ENCODE measurements at regions not wholly inside any gene's neighbourhood (a gene's known extent, or its start where the extent isn't known, plus 50 kb on each side); places are given as distances from the start of the nearest gene placed in this dataset.

GRCh38 chr2:19611491-19612332 is 253.3 kb upstream of the OSR1 start:
- no peaks in the 10 kb centered on the region for H3K4me1 Mint-ChIP-seq (ENCODE audit: low read depth in 2 of 2)
- no peak overlapping the region for H3K27ac Mint-ChIP-seq
- H3K36me3 Mint-ChIP-seq (ENCODE audit: insufficient read depth): no peaks in the 10 kb centered on the region
- peaks cover 5 to 19% of the 10 kb centered on the region in 2 donors for H3K27me3 Mint-ChIP-seq
- H3K9me3 Mint-ChIP-seq: peaks cover 8 to 23% of the 10 kb centered on the region in 2 donors
- H3K4me3 Mint-ChIP-seq: no peak overlapping the region
- ATAC-seq (replicated peaks) (no peak), DNase-seq (no peak)

- H3K27me3 Mint-ChIP-seq: peaks cover 5 to 19% of the 10 kb centered on the region in 2 donors
Observed at GRCh38 chr2:19609266-19609665, 250.8 kb upstream of the OSR1 start.

GRCh38 chr2:19607931-19608771 is 249.7 kb upstream of the OSR1 start:
- peaks cover 5 to 19% of the 10 kb centered on the region in 2 donors for H3K27me3 Mint-ChIP-seq
- no peaks in the 10 kb centered on the region for H3K36me3 Mint-ChIP-seq (ENCODE audit: insufficient read depth)
- no peak overlapping the region for H3K4me3 Mint-ChIP-seq
- H3K4me1 Mint-ChIP-seq (ENCODE audit: low read depth in 2 of 2): no peaks in the 10 kb centered on the region
- no peaks in the 10 kb centered on the region for H3K9me3 Mint-ChIP-seq
- H3K27ac Mint-ChIP-seq: no peak overlapping the region
- no peak for ATAC-seq (replicated peaks)
- DNase-seq: no peak

More at GRCh38 chr2:19609266-19609665, 250.8 kb upstream of the OSR1 start:
- no peak overlapping the region for H3K4me3 Mint-ChIP-seq
- H3K27ac Mint-ChIP-seq: no peak overlapping the region
- peaks cover 0 to under 1% of the 10 kb centered on the region in 2 donors for H3K9me3 Mint-ChIP-seq
- ATAC-seq (replicated peaks): no peak
- no peaks in the 10 kb centered on the region for H3K36me3 Mint-ChIP-seq (ENCODE audit: insufficient read depth)
- H3K4me1 Mint-ChIP-seq (ENCODE audit: low read depth in 2 of 2): no peaks in the 10 kb centered on the region
- DNase-seq: no peak

GRCh38 chr2:19607400-19607799 is 249.0 kb upstream of the OSR1 start:
- no peaks in the 10 kb centered on the region for H3K9me3 Mint-ChIP-seq
- no peaks in the 10 kb centered on the region for H3K4me1 Mint-ChIP-seq (ENCODE audit: low read depth in 2 of 2)
- H3K27ac Mint-ChIP-seq: no peak overlapping the region
- no peak for DNase-seq
- peaks cover 5 to 19% of the 10 kb centered on the region in 2 donors for H3K27me3 Mint-ChIP-seq
- ATAC-seq (replicated peaks): no peak
- no peaks in the 10 kb centered on the region for H3K36me3 Mint-ChIP-seq (ENCODE audit: insufficient read depth)
- no peak overlapping the region for H3K4me3 Mint-ChIP-seq

- Mint-ChIP-seq H3K4me3 (no peak overlapping the region), H3K27ac (no peak overlapping the region), H3K9me3 (no peaks in the 10 kb centered on the region), H3K4me1 (ENCODE audit: low read depth in 2 of 2) (no peaks in the 10 kb centered on the region), H3K27me3 (peaks cover 0 to 6% of the 10 kb centered on the region in 2 donors), H3K36me3 (ENCODE audit: insufficient read depth) (no peaks in the 10 kb centered on the region)
- no peak for DNase-seq
- no peak for ATAC-seq (replicated peaks)
Observed at GRCh38 chr2:19600982-19601381, 242.6 kb upstream of the OSR1 start.

- no peak for DNase-seq
- H3K36me3 Mint-ChIP-seq (ENCODE audit: insufficient read depth): no peaks in the 10 kb centered on the region
- no peaks in the 10 kb centered on the region for H3K9me3 Mint-ChIP-seq
- ATAC-seq (replicated peaks): no peak
- peaks cover 0 to 6% of the 10 kb centered on the region in 2 donors for H3K27me3 Mint-ChIP-seq
- H3K4me1 Mint-ChIP-seq (ENCODE audit: low read depth in 2 of 2): no peaks in the 10 kb centered on the region
- H3K27ac Mint-ChIP-seq: no peak overlapping the region
- no peak overlapping the region for H3K4me3 Mint-ChIP-seq
Observed at GRCh38 chr2:19600506-19600905, 242.1 kb upstream of the OSR1 start.

GRCh38 chr2:19598971-19599370 is 240.5 kb upstream of the OSR1 start:
- Mint-ChIP-seq H3K36me3 (ENCODE audit: insufficient read depth) (no peaks in the 10 kb centered on the region), H3K27me3 (peaks cover 0 to 6% of the 10 kb centered on the region in 2 donors), H3K4me3 (no peak overlapping the region), H3K4me1 (ENCODE audit: low read depth in 2 of 2) (no peaks in the 10 kb centered on the region), H3K9me3 (no peaks in the 10 kb centered on the region), H3K27ac (no peak overlapping the region)
- ATAC-seq (replicated peaks) (no peak), DNase-seq (no peak)

- DNase-seq: no peak
Observed at GRCh38 chr2:19592197-19592596, 233.8 kb upstream of the OSR1 start.

GRCh38 chr2:19589791-19590190 is 231.4 kb upstream of the OSR1 start:
- Mint-ChIP-seq H3K4me3 (no peak overlapping the region), H3K4me1 (ENCODE audit: low read depth in 2 of 2) (no peaks in the 10 kb centered on the region), H3K36me3 (ENCODE audit: insufficient read depth) (no peaks in the 10 kb centered on the region), H3K27ac (no peak overlapping the region), H3K27me3 (no peaks in the 10 kb centered on the region), H3K9me3 (no peaks in the 10 kb centered on the region)
- ATAC-seq (replicated peaks) (no peak), DNase-seq (no peak)

More at GRCh38 chr2:19592197-19592596, 233.8 kb upstream of the OSR1 start:
- Mint-ChIP-seq H3K36me3 (ENCODE audit: insufficient read depth) (no peaks in the 10 kb centered on the region), H3K27ac (no peak overlapping the region), H3K4me3 (no peak overlapping the region), H3K9me3 (no peaks in the 10 kb centered on the region), H3K4me1 (ENCODE audit: low read depth in 2 of 2) (no peaks in the 10 kb centered on the region), H3K27me3 (no peaks in the 10 kb centered on the region)
- no peak for ATAC-seq (replicated peaks)

GRCh38 chr2:19580830-19581229 is 222.4 kb upstream of the OSR1 start:
- H3K4me3 Mint-ChIP-seq: no peak overlapping the region
- H3K27ac Mint-ChIP-seq: no peak overlapping the region
- H3K4me1 Mint-ChIP-seq (ENCODE audit: low read depth in 2 of 2): no peaks in the 10 kb centered on the region
- ATAC-seq (replicated peaks) (no peak), DNase-seq (no peak)
- peaks cover 27 to 29% of the 10 kb centered on the region in 2 donors for H3K27me3 Mint-ChIP-seq
- H3K9me3 Mint-ChIP-seq: peaks cover 0 to 1% of the 10 kb centered on the region in 2 donors
- no peaks in the 10 kb centered on the region for H3K36me3 Mint-ChIP-seq (ENCODE audit: insufficient read depth)

GRCh38 chr2:19580264-19580663 is 221.8 kb upstream of the OSR1 start:
- peaks cover 27 to 29% of the 10 kb centered on the region in 2 donors for H3K27me3 Mint-ChIP-seq

GRCh38 chr2:19579461-19579860 is 221.0 kb upstream of the OSR1 start:
- Mint-ChIP-seq H3K36me3 (ENCODE audit: insufficient read depth) (no peaks in the 10 kb centered on the region), H3K4me1 (ENCODE audit: low read depth in 2 of 2) (no peaks in the 10 kb centered on the region), H3K27me3 (peaks cover 29 to 33% of the 10 kb centered on the region in 2 donors), H3K9me3 (peaks cover 0 to 1% of the 10 kb centered on the region in 2 donors), H3K4me3 (no peak overlapping the region), H3K27ac (no peak overlapping the region)
- ATAC-seq (replicated peaks): no peak
- no peak for DNase-seq

More at GRCh38 chr2:19580264-19580663, 221.8 kb upstream of the OSR1 start:
- Mint-ChIP-seq H3K9me3 (peaks cover 0 to 1% of the 10 kb centered on the region in 2 donors), H3K36me3 (ENCODE audit: insufficient read depth) (no peaks in the 10 kb centered on the region), H3K4me1 (ENCODE audit: low read depth in 2 of 2) (no peaks in the 10 kb centered on the region), H3K27ac (no peak overlapping the region), H3K4me3 (no peak overlapping the region)
- ATAC-seq (replicated peaks): no peak
- no peak for DNase-seq

GRCh38 chr2:19577723-19578122 is 219.3 kb upstream of the OSR1 start:
- Mint-ChIP-seq H3K27me3 (peaks cover 29 to 44% of the 10 kb centered on the region in 2 donors), H3K36me3 (ENCODE audit: insufficient read depth) (no peaks in the 10 kb centered on the region), H3K27ac (no peak overlapping the region), H3K4me1 (ENCODE audit: low read depth in 2 of 2) (no peaks in the 10 kb centered on the region), H3K9me3 (peaks cover 0 to 1% of the 10 kb centered on the region in 2 donors), H3K4me3 (no peak overlapping the region)
- ATAC-seq (replicated peaks) (no peak), DNase-seq (no peak)

Data from effector memory CD8-positive, alpha-beta T cell (primary cell).